GM18861 (cell line): ENCODE measurements at regions not wholly inside any gene's neighbourhood (a gene's known extent, or its start where the extent isn't known, plus 50 kb on each side); places are given as distances from the start of the nearest gene placed in this dataset.

Experiments used
- ATAC-seq: cut with Tn5 transposase; IDR thresholded peaks from one replicate; pipeline ENCODE4 v1.9.1; 2021; ENCODE audit not compliant: unreplicated experiment

DNA sequence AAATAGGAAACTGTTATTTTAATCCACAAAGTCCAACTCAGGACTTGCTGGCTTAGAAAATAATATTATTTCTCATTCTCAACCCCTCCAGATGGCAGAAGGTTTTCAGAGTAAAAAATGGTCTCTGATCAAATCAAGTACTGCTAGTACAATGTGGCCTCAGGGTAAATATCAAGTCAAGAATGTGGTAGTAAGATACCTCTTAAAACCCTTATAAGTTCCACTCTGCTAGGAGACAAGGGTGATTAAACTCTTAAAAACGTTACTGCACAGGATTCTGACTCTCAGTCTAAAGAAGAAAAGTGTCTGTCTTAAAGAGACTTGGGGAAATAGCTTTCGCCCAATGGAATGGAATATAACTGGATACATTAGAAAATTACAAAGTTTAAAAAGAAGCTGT, 120.8 kb upstream of the PDE4D start:
- no peak for ATAC-seq

DNA sequence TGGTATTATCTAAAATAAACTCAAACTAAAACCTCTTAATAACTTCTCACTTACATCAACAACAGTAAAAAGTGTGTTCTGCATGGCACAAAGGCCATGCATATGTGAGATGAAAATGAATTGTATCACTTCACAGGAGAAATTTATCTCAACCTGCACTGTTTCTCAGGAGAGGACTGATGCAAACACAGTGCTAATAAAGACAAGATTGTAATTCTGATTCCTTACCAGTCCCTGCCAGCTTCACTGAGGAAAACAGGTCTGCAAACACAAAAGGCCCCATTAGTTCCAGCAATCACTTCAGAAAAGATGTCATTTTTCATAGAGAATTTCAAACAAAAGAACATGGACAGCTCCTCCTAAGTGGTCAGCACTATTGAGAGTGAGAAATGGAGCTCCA, 117.3 kb upstream of the PDE4D start:
- ATAC-seq: no peak

DNA sequence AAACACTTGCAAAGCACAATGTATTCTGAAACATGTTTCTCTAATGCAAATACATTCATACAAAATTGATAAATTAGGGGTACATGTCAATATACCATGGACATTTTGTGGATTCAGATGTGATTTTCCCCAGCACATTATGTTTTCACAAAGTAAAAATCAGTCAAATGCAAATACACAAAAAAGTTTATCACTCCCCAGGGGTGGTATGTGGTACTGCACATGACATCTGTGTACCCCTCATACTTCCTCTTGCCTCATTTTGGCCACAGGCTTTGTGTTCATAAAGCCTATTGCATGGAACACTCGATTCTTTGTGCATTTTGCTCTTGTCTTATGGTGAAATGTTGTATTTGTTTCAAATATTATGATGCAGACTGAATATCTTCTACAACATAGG, 116.8 kb upstream of the PDE4D start:
- ATAC-seq: no peak

DNA sequence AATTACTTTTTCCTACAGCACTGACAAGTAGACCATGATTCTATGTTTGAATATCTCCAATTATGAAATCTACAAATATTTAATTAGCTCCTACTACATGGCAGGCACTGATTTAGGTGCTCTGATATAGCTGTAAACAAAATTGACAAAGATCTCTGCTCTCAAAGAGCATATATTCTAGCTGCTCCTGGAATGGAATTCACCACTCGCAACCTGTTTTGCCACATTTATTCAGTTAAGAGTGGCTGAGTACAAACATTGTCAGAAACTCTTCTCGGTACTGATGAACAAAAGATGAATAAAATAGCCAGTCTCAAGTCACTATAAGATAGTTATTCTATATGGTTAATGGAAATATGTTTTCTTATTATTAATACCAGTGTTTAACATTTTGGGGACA, 114.2 kb upstream of the PDE4D start:
- no peak for ATAC-seq

DNA sequence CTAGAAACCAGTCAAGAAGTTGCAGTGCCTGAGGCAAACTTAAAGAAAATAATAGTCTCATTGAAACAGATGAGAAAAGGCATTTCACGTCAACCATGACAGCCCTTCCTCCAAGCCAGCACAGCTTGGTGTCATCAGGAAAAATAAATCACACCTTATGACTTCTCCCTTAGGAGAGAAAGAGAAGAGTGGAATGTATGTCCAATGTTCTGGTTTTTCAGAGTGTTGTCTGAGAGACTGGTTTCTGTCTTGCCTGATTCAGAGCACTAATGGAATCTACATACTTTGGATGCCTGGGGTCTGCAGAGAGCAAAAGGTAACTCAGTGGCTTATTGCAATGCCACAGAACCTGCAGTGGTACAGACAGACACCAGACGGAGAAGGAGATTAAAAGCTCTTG, 105.5 kb upstream of the PDE4D start:
- ATAC-seq: no peak

DNA sequence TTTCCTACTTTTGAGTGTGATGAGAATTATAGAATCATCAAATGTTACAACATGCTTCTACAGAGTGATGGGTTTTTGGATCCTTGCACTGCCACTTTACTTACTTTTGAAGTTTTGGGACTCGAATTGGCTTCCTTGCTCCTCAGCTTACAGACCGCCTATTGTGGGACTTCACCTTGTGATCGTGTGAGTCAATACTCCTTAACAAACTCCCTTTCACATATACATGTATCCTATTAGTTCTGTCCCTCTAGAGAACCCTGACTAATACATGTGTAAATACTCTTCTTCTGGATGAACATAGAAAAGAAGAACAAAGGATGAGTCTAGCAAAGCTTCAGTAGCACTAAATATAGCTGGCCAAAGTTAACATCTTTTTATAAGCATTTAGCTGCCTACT, 98.7 kb upstream of the PDE4D start:
- no peak for ATAC-seq

DNA sequence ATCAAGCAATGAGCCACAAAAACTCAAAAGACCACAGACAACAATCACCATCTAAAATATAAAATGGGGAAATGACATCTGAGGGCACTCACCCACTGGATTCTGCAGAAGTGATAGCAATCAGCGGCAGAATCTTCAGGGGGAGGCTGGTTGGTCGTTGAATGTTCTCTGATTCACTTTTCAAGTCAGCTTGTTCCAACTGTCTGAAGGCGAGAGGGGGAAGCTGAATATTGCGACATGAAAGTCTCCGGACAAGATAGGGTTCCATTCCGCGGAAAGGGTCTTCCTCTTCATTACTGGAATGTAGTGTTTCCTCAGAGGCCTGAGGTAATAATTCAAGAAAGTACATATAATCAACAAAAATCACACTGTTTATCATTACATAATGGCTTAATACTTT, 94.9 kb upstream of the PDE4D start:
- ATAC-seq: no peak

DNA sequence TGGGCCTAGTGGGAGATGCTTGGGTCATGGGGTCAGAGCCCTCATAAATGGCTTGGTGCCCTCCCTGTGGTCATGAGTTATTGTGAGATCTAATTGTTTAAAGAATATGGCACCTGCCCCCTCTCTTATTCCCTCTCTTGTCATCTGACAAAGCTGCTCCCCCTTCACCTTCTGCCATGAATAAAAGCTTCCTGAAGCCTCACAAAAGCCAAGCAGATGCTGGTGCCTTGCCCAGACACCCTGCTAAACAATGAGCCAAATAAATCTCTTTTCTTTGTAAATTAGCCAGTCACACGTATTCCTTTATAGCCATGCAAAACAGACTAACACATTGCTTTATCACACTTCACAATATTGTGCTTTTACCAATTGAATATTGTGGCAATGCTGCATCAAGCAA, 82.8 kb upstream of the PDE4D start:
- ATAC-seq: no peak

DNA sequence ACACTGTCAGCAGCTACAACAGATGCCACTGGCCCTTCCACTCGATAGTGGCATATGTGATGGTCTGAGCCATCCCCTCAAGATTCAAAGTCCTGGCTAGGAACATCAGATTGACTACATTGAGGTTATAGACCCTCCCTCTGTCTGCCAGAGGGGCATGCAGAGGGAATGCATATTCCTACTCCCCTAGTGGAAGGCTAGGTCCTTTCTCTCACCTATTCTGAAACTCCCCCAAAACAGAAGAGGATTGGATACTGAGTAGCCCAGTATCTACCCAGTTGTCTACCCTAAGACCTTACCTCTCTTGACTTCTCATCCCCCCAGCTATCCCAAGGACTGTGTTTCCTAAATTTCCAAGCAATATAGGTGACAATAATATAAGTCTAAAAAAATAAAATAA, 78.5 kb upstream of the PDE4D start:
- ATAC-seq: no peak

DNA sequence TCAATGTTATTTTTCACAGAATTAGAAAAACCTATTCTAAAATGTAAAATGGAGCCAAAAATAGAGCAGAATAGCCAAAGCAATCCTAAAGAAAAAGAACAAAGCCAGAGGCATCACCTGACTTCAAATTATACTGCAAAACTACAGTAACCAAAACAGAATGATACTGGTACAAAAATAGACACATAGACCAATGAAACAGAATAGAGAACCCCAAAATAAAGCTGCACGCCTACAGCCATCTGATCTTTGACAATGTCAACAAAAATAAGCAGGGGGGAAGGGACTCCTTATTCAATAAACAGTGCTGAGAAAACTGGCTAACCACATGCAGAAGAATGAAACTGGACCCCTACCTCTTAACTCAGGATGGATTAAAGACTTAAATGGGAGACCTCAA, 65.8 kb upstream of the PDE4D start:
- ATAC-seq: no peak

DNA sequence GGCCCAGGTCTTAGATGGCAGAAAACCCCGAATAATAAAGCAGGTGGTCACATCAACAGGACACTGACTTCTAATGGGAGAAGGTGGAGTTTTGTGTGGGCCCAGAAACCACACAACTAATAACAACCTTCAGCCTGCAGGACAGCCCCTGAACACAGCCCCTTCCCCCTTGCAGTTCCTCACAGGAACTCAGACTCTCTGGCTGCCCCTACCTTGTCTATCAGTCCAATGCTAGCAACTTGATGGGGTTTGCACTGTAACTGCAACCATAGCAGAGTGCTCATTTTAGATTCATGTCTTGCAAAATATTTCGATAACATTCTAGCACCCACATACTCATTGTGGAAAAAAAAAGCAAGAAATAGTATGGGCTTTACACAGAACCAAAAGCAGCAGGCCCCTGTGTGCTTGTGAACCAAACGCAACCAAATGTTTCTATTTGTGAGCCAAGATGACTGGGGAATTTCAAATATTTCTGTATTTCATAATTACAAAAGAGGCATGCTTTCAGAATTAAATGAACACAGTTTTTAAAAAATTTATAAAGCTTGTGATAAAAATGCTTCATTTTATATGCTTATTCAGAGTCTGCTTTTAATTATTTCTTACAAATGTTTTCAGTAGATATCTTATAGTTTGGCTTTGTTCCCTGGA, 62.7 kb upstream of the PDE4D start:
- no peak for ATAC-seq

DNA sequence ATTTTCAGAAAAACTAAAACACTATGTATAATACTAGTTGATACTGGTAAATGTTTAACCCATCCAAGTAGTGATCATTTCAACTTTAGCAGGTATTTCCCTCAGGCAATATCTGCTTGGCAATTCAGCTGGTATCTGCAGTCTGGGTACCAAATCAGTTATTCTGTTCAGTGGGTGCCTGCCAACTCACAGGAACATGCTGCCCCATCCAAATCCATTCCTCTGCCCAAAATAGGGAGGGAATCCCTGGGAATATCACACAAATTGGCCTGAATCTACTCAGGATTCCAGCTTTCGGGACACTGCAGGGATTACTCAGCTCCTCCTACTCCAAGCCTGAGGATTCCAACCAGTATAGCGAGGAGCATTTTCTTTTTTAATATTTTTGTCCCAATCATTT, 61.7 kb upstream of the PDE4D start:
- ATAC-seq: no peak

DNA sequence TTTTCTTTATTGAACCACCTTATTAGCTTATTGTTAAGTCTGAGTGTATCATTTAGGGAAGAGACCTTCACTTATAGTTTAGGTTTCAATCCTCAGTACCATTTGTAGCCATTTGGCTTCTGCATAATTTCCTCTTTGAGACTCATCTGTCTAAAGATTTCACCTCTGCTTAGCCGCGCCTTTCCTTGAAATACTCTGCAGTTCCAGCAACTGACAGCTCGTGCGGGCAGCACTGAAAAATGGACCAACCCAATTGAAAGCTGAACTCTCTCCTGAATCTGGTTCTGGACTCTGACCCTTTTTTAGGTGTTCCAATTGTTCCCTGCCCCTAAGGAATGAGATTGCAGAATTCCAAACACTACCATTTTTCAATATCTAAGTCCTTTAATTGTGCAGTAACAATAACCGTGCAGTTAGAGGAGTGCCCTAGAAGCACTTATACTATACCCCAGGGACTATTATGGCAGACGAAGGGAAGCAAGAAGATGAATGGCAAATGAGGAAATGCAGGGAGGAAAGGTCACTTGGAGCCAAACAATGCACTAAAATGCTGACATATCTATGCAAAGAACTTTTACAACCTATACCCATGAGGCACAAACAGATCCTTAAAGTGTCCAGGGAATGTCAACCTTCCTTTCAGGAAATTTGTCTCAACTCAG, 50.1 kb upstream of the PDE4D start:
- ATAC-seq: no peak
